K562 (cell line): ENCODE measurements at regions not wholly inside any gene's neighbourhood (a gene's known extent, or its start where the extent isn't known, plus 50 kb on each side); places are given as distances from the start of the nearest gene placed in this dataset.
A peak's percentile ranks its signal among the peaks of the same experiment; 100 is the strongest.

Experiments
- ATAC-seq: fragments of 200-7000 bp; cut with Tn5 transposase; 3 replicates; pipeline ENCODE4 v1.9.1; 2020; ENCODE audit warnings: moderate library complexity
- BruUV-seq: library from RNA; stranded (reverse); fragments of 400-500 nt; replicated peaks from 2 replicates; lab custom pipeline; 2021; lab: Mats Ljungman, UMichigan
- CTCF ChIA-PET: fragments of 300-600 bp; formaldehyde crosslinking; extraction: SDS; loops from one replicate; lab custom pipeline; 2021; ENCODE audit warnings: low intra/inter-chr PET ratio; lab: Yijun Ruan, JAX
- POLR2A ChIA-PET: fragments of 300-600, 350-650 bp; sonication (Branson Sonifier 250); formaldehyde crosslinking; extraction: SDS; loops from one replicate; lab custom pipeline; 2021; ENCODE audit warnings: antibody characterized with exemption, inconsistent platforms; lab: Yijun Ruan, JAX
- DNase-seq, 4 experiments: peaks; one replicate each; pipeline versions ENCODE4 v3.0.0 to v3.0.0-alpha.2; 2011 to 2018; ENCODE audit warnings: low spot score in 3 of 4, mixed read lengths in 3 of 4; ENCODE audit errors: extremely low read depth in 1 of 4
- FAIRE-seq: peaks from 2 replicates; lab custom pipeline; 2011; peaks lifted over from hg19 to GRCh38; lab: Jason Lieb, UNC
- H2AFZ ChIP-seq: 2 replicates; pipeline ENCODE4 v1.6.0; 2011; ENCODE audit warnings: low read depth, low read length, control low read depth, inconsistent platforms
- H3K27ac ChIP-seq: fragments of 200-600 bp; 3 replicates; pipeline ENCODE4 v1.8.0; 2011; ENCODE audit warnings: low read depth, mild to moderate bottlenecking, control low read depth, inconsistent platforms, low read length, moderate library complexity, mixed read lengths; ENCODE audit errors: extremely low read depth
- H3K27me3 ChIP-seq, 2 experiments: fragments of 300-600 bp in 1 of 2; 2 replicates in 1 of 2; 3 replicates in 1 of 2; pipeline versions ENCODE4 v1.6.0 to v1.8.0; 2011; ENCODE audit warnings: inconsistent platforms in 2 of 2, low read length in 2 of 2, mild to moderate bottlenecking in 1 of 2, mixed read lengths in 1 of 2, moderate library complexity in 1 of 2; ENCODE audit not compliant: control insufficient read depth in 2 of 2, insufficient read depth in 2 of 2
- H3K36me3 ChIP-seq: fragments of 300-600 bp; 3 replicates; pipeline ENCODE4 v1.8.0; 2011; ENCODE audit warnings: mild to moderate bottlenecking, low read length, inconsistent platforms; ENCODE audit not compliant: control insufficient read depth, insufficient read depth
- H3K4me1 ChIP-seq, 2 experiments: fragments of 200-600 bp in 1 of 2; replicated peaks in 1 of 2; 2 replicates in 1 of 2; 3 replicates in 1 of 2; pipeline versions ENCODE4 v1.5.1 to v1.8.0; 2011; ENCODE audit warnings: inconsistent platforms in 2 of 2, low read length in 2 of 2, mild to moderate bottlenecking in 1 of 2, mixed read lengths in 1 of 2, moderate library complexity in 1 of 2; ENCODE audit not compliant: control insufficient read depth in 2 of 2, insufficient read depth in 2 of 2
- H3K4me2 ChIP-seq: 2 replicates; pipeline ENCODE4 v1.6.1; 2011; ENCODE audit warnings: low read length, control low read depth, inconsistent platforms, mixed read lengths; ENCODE audit not compliant: insufficient read depth
- H3K4me3 ChIP-seq: fragments of 200-600 bp; sonication (generic), shearing (Covaris generic); 2 replicates; pipeline ENCODE4 v1.5.1; 2016; ENCODE audit warnings: control low read depth, inconsistent platforms
- H3K79me2 ChIP-seq: fragments of 200-600 bp; 3 replicates; pipeline ENCODE4 v1.8.0; 2011; ENCODE audit warnings: low read length, inconsistent platforms; ENCODE audit not compliant: control insufficient read depth, insufficient read depth
- H3K9ac ChIP-seq, 2 experiments: 2 replicates each; pipeline versions ENCODE4 v1.6.0 to v1.6.1; 2011; ENCODE audit warnings: low read depth in 2 of 2, low read length in 2 of 2, control low read depth in 1 of 2, inconsistent platforms in 1 of 2, mild to moderate bottlenecking in 1 of 2, mixed read lengths in 1 of 2; ENCODE audit not compliant: insufficient read depth in 1 of 2
- H3K9me1 ChIP-seq: one replicate; pipeline ENCODE4 v1.6.0; 2011; ENCODE audit warnings: inconsistent platforms, mild to moderate bottlenecking, low read length, moderate library complexity; ENCODE audit not compliant: control insufficient read depth, insufficient read depth
- H3K9me3 ChIP-seq: replicated peaks from 2 replicates; pipeline ENCODE4 v1.5.1; 2011; ENCODE audit warnings: low read depth, low read length, inconsistent platforms; ENCODE audit not compliant: control insufficient read depth, insufficient read depth
- H4K20me1 ChIP-seq: replicated peaks from 2 replicates; pipeline ENCODE4 v1.6.1; 2011; ENCODE audit warnings: low read length, inconsistent platforms, mixed read lengths; ENCODE audit not compliant: control insufficient read depth, insufficient read depth
- AFF1 ChIP-seq, 2 experiments: fragments of 450-650 bp; IDR thresholded peaks; 2 replicates each; pipeline ENCODE4 v1.6.1; 2018; ENCODE audit warnings: mild to moderate bottlenecking in 2 of 2, low read depth in 1 of 2; ENCODE audit not compliant: partially characterized antibody in 2 of 2
- ATF3 ChIP-seq, 2 experiments: fragments of 450-650 bp in 1 of 2; sonication (generic) in 1 of 2; formaldehyde crosslinking in 1 of 2; IDR thresholded peaks in 1 of 2; conservative IDR thresholded peaks in 1 of 2; 2 replicates each; pipeline versions ENCODE4 v1.6.1 to v1.8.1; 2016 to 2023; ENCODE audit warnings: mild to moderate bottlenecking in 2 of 2, moderate library complexity in 2 of 2, inconsistent platforms in 1 of 2, missing genetic modification reagents in 1 of 2
- MTA1 ChIP-seq: fragments of 450-650 bp; IDR thresholded peaks from 2 replicates; pipeline ENCODE4 v1.6.1; 2017; ENCODE audit warnings: borderline replicate concordance
- SMAD4 ChIP-seq: fragments of 250-450 bp; sonication (Bioruptor Pico); conservative IDR thresholded peaks from 2 replicates; pipeline ENCODE4 v1.8.0; 2021; ENCODE audit warnings: inconsistent platforms, mild to moderate bottlenecking, moderate library complexity
- TEAD4 ChIP-seq, 2 experiments: sonication (generic) in 1 of 2; formaldehyde crosslinking in 1 of 2; IDR thresholded peaks; 2 replicates each; pipeline versions ENCODE4 v1.6.1 to v1.8.0; 2012 to 2022; ENCODE audit warnings: borderline replicate concordance in 1 of 2, inconsistent platforms in 1 of 2, low read length in 1 of 2, mild to moderate bottlenecking in 1 of 2, missing genetic modification reagents in 1 of 2
- THAP12 ChIP-seq: fragments of 250-450 bp; sonication (Bioruptor Pico); IDR thresholded peaks from 2 replicates; pipeline ENCODE4 v1.9.0; 2021; ENCODE audit warnings: mild to moderate bottlenecking, inconsistent platforms
- THRAP3 ChIP-seq: fragments of 450-650 bp; IDR thresholded peaks from 2 replicates; pipeline ENCODE4 v1.6.1; 2016; ENCODE audit warnings: mild to moderate bottlenecking, inconsistent platforms, borderline replicate concordance
- ZNF175 ChIP-seq: fragments of 200-800 bp; sonication (Bioruptor generic); IDR thresholded peaks from 2 replicates; pipeline ENCODE4 v1.6.1; 2016; ENCODE audit warnings: low read depth, mild to moderate bottlenecking, missing genetic modification characterization, missing compliant biosample characterization
- ZNF41 ChIP-seq: fragments of 250-450 bp; sonication (Bioruptor Pico); conservative IDR thresholded peaks from 2 replicates; pipeline ENCODE4 v1.4.0; 2020; ENCODE audit warnings: mild to moderate bottlenecking
- ZNF584 ChIP-seq: fragments of 200-800 bp; sonication (Bioruptor generic); IDR thresholded peaks from 2 replicates; pipeline ENCODE4 v1.6.1; 2016; ENCODE audit warnings: low read depth, mild to moderate bottlenecking, missing genetic modification characterization, missing compliant biosample characterization
- ZNF589 ChIP-seq: fragments of 200-800 bp; sonication (Bioruptor generic); IDR thresholded peaks from 2 replicates; pipeline ENCODE4 v1.6.1; 2016; ENCODE audit warnings: low read depth, missing genetic modification characterization, missing compliant biosample characterization
- ZNF76 ChIP-seq: fragments of 250-450 bp; sonication (Bioruptor Pico); IDR thresholded peaks from 2 replicates; pipeline ENCODE4 v1.4.0; 2020; ENCODE audit warnings: mild to moderate bottlenecking, moderate library complexity, borderline replicate concordance
- WGBS: fragments of 100-300 bp; shearing (Covaris generic); methylation state at CpG from one replicate; pipeline ENCODE4 v1.1.6; 2016; ENCODE audit warnings: low coverage, mixed read lengths; ENCODE audit not compliant: insufficient coverage; ENCODE audit errors: missing lambda C conversion rate; 5-methylcytosine and 5-hydroxymethylcytosine counted together
- in situ Hi-C: fragments of 300-500 bp; cut with MboI; formaldehyde crosslinking; loops from 4 replicates; pipeline ENCODE4 v1.15.0; 2018; ENCODE audit warnings: inconsistent platforms, mixed read lengths
- intact Hi-C: fragments of 100-400 bp; cut with micrococcal nuclease; formaldehyde crosslinking; loops from 2 replicates; pipeline ENCODE4 v1.14.2; 2022

- Histone ChIP-seq H3K4me1 (no peaks in the 10 kb centered on the region), H3K9ac (no peak overlapping the region), H2AFZ (no peak overlapping the region), H3K27me3 (no peaks in the 10 kb centered on the region), H3K4me3 (no peak overlapping the region), H4K20me1 (no peaks in the 10 kb centered on the region), H3K4me2 (0 out of 2 replicates have a peak overlapping the region, but pooled peaks have one; percentile 18), H3K9me1 (no peaks in the 10 kb centered on the region), H3K27ac (no peak overlapping the region), H3K9me3 (no peaks in the 10 kb centered on the region), H3K36me3 (no peaks in the 10 kb centered on the region), H3K79me2 (no peaks in the 10 kb centered on the region)
- CTCF ChIA-PET: no interaction called here
- POLR2A ChIA-PET: interaction anchor here (0.9 kb wide), 1 partner anchor 10 kb away, joined by 3 read pairs; no protein-coding TSS in a partner anchor
- intact Hi-C loops: no loop called here
- 13% methylated on average over 4 of the region's 5 CpGs for WGBS
- no TSS peak for BruUV-seq
- ATAC-seq (no peak), FAIRE-seq (no peak), DNase-seq (peak in 1 of 4 experiments; percentile 0)
- in situ Hi-C loops: no loop called here
- TF ChIP-seq ATF3 (IDR thresholded peaks at IDR 0.05): peak; percentile 42; the same call in 1 of the 2 replicates
- TF ChIP-seq ATF3 (CRISPR knock-in tag; conservative IDR thresholded peaks at IDR 0.05): no peak
- TF ChIP-seq ZNF76: 0 out of 2 replicates have a peak, but pooled peaks have one; percentile 64
- peak; percentile 84; the same call in 1 of the 2 replicates for TF ChIP-seq ZNF589 (CRISPR knock-in tag)
- no peak for TF ChIP-seq AFF1 (IDR thresholded peaks at IDR 0.05; ENCODE audit: low read depth in 1 of 2, partially characterized antibody in 2 of 2)
- TF ChIP-seq SMAD4: peak; percentile 44; the same call in 1 of the 2 replicates
- no peak for TF ChIP-seq MTA1
- TF ChIP-seq THRAP3: no peak
- no peak for TF ChIP-seq TEAD4 (IDR thresholded peaks at IDR 0.05; ENCODE audit: low read length)
- TF ChIP-seq TEAD4 (CRISPR knock-in tag; IDR thresholded peaks at IDR 0.05; ENCODE audit: borderline replicate concordance): no peak
- TF ChIP-seq ZNF41 (CRISPR knock-in tag): 0 out of 2 replicates have a peak, but pooled peaks have one; percentile 55
- peak; percentile 70; the same call in 1 of the 2 replicates for TF ChIP-seq ZNF175 (CRISPR knock-in tag)
- TF ChIP-seq THAP12 (CRISPR knock-in tag): no peak
- TF ChIP-seq ZNF584 (CRISPR knock-in tag): peak; percentile 55; the same call in 1 of the 2 replicates
Observed at GRCh38 chr9:3768712-3769457, 243.1 kb upstream of the RFX3 start.
